Natural killer cell (primary cell): ENCODE measurements at regions not wholly inside any gene's neighbourhood (a gene's known extent, or its start where the extent isn't known, plus 50 kb on each side); places are given as distances from the start of the nearest gene placed in this dataset.

ENCODE experiments used
- ATAC-seq, 3 donors: fragments of 150-1000 bp in 2 of 3; fragments of 200-7000 bp in 1 of 3; cut with Tn5 transposase; 1 replicate in 1 of 3; 2 replicates in 2 of 3; pipeline ENCODE4 v1.10.0; 2021; ENCODE audit warnings: mild to moderate bottlenecking in 2 of 3, moderate library complexity in 2 of 3
- DNase-seq, 2 donors: peaks; one replicate each; pipeline versions ENCODE4 v3.0.0 to v3.0.0-alpha.2; 2013 to 2021; ENCODE audit warnings: mixed read lengths in 1 of 2
- H3K27ac ChIP-seq: one replicate; pipeline ENCODE4 v1.5.1; 2013; ENCODE audit warnings: mild to moderate bottlenecking, low read length
- H3K27me3 ChIP-seq: one replicate; pipeline ENCODE4 v1.6.1; 2013; ENCODE audit warnings: low read length; ENCODE audit not compliant: control insufficient read depth, insufficient read depth
- H3K36me3 ChIP-seq: one replicate; pipeline ENCODE4 v1.6.1; 2013; ENCODE audit warnings: low read length; ENCODE audit not compliant: control insufficient read depth, insufficient read depth
- H3K4me1 ChIP-seq: one replicate; pipeline ENCODE4 v1.6.1; 2013; ENCODE audit warnings: low read length; ENCODE audit not compliant: control insufficient read depth, insufficient read depth
- H3K4me3 ChIP-seq: one replicate; pipeline ENCODE4 v1.5.1; 2013; ENCODE audit warnings: low read length
- H3K9me3 ChIP-seq: one replicate; pipeline ENCODE4 v1.6.1; 2013; ENCODE audit warnings: low read length; ENCODE audit not compliant: control insufficient read depth, insufficient read depth
- H3K27ac Mint-ChIP-seq, 2 donors: one replicate each; pipeline ENCODE4 v1.8.0; 2022; ENCODE audit warnings: mild to moderate bottlenecking in 2 of 2, mixed read lengths in 2 of 2, moderate library complexity in 1 of 2
- H3K27me3 Mint-ChIP-seq, 2 donors: one replicate each; pipeline ENCODE4 v1.8.0; 2022; ENCODE audit warnings: low read depth in 2 of 2, mixed read lengths in 2 of 2
- H3K36me3 Mint-ChIP-seq: one replicate; pipeline ENCODE4 v1.8.0; 2022; ENCODE audit warnings: mixed read lengths
- H3K4me1 Mint-ChIP-seq, 2 donors: one replicate each; pipeline ENCODE4 v1.8.0; 2022; ENCODE audit warnings: mixed read lengths in 2 of 2
- H3K4me3 Mint-ChIP-seq: one replicate; pipeline ENCODE4 v1.8.0; 2022; ENCODE audit warnings: mild to moderate bottlenecking, moderate library complexity, mixed read lengths
- H3K9me3 Mint-ChIP-seq, 2 donors: one replicate each; pipeline ENCODE4 v1.8.0; 2022; ENCODE audit warnings: mixed read lengths in 2 of 2
- CTCF ChIP-seq: fragments of 200-600 bp; IDR thresholded peaks from one replicate; pipeline ENCODE4 v1.8.0; 2022; ENCODE audit warnings: antibody characterized with exemption
- WGBS: methylation state at CpG from one replicate; pipeline ENCODE4 v1.1.7; 2013; ENCODE audit warnings: missing lambda C conversion rate; ENCODE audit not compliant: insufficient coverage; 5-methylcytosine and 5-hydroxymethylcytosine counted together
- intact Hi-C: fragments of 100-400 bp; cut with micrococcal nuclease; formaldehyde crosslinking; loops from one replicate; pipeline ENCODE4 v1.14.2; 2022

- H3K27me3 Mint-ChIP-seq, result no peaks in the 10 kb centered on the region
- peaks cover 12 to 13% of the 10 kb centered on the region in 2 donors for H3K9me3 Mint-ChIP-seq
- no peaks in the 10 kb centered on the region for H3K4me1 ChIP-seq
- no peaks in the 10 kb centered on the region for H3K36me3 ChIP-seq
- H3K27ac Mint-ChIP-seq, result no peak overlapping the region
- intact Hi-C loops, result no loop called here
- no peak for ATAC-seq
- no peak for DNase-seq
- WGBS, result 56% methylated on average over 1 of the region's 1 CpG
- no peak overlapping the region for H3K4me3 Mint-ChIP-seq
- no peak overlapping the region for H3K27ac ChIP-seq
- no peak overlapping the region for H3K4me3 ChIP-seq
- H3K9me3 ChIP-seq, result no peaks in the 10 kb centered on the region
- no peaks in the 10 kb centered on the region for H3K27me3 ChIP-seq
- TF ChIP-seq CTCF, result no peak
- no peaks in the 10 kb centered on the region for H3K4me1 Mint-ChIP-seq
- no peaks in the 10 kb centered on the region for H3K36me3 Mint-ChIP-seq
Measured at GRCh38 chr3:166472015-166472414, 634.8 kb upstream of the BCHE start.

GRCh38 chr3:166471074-166471767 lies 634.0 kb upstream of the BCHE start:
- Mint-ChIP-seq H3K36me3 (no peaks in the 10 kb centered on the region), H3K4me1 (no peaks in the 10 kb centered on the region), H3K9me3 (peaks cover 12 to 16% of the 10 kb centered on the region in 2 donors), H3K27ac (no peak overlapping the region), H3K27me3 (no peaks in the 10 kb centered on the region), H3K4me3 (no peak overlapping the region)
- Histone ChIP-seq H3K9me3 (no peaks in the 10 kb centered on the region), H3K4me1 (no peaks in the 10 kb centered on the region), H3K4me3 (no peak overlapping the region), H3K36me3 (no peaks in the 10 kb centered on the region), H3K27ac (no peak overlapping the region), H3K27me3 (no peaks in the 10 kb centered on the region)
- DNase-seq (no peak), ATAC-seq (no peak)
- TF ChIP-seq CTCF, result no peak
- 83% methylated on average over 4 of the region's 4 CpGs for WGBS
- intact Hi-C loops, result no loop called here

- DNase-seq, result no peak
- no peak for TF ChIP-seq CTCF
- no peak for ATAC-seq
Measured at GRCh38 chr3:166462891-166463470, 625.8 kb upstream of the BCHE start.

GRCh38 chr3:166461626-166462025 lies 624.4 kb upstream of the BCHE start:
- Histone ChIP-seq H3K36me3 (no peaks in the 10 kb centered on the region), H3K27me3 (no peaks in the 10 kb centered on the region), H3K9me3 (no peaks in the 10 kb centered on the region), H3K27ac (no peak overlapping the region), H3K4me1 (no peaks in the 10 kb centered on the region), H3K4me3 (no peak overlapping the region)
- intact Hi-C loops, result no loop called here
- no peaks in the 10 kb centered on the region for H3K4me1 Mint-ChIP-seq
- DNase-seq (no peak), ATAC-seq (no peak)
- WGBS, result 82% methylated on average over 2 of the region's 2 CpGs
- peaks cover 24% of the 10 kb centered on the region in 2 donors for H3K9me3 Mint-ChIP-seq
- no peak overlapping the region for H3K4me3 Mint-ChIP-seq
- no peak for TF ChIP-seq CTCF
- peaks cover 15% of the 10 kb centered on the region for H3K36me3 Mint-ChIP-seq
- no peaks in the 10 kb centered on the region for H3K27me3 Mint-ChIP-seq
- H3K27ac Mint-ChIP-seq, result no peak overlapping the region

More at GRCh38 chr3:166462891-166463470, 625.8 kb upstream of the BCHE start:
- Mint-ChIP-seq H3K4me1 (no peaks in the 10 kb centered on the region), H3K27ac (no peak overlapping the region), H3K9me3 (peaks cover 16 to 17% of the 10 kb centered on the region in 2 donors), H3K4me3 (no peak overlapping the region), H3K36me3 (peaks cover 7% of the 10 kb centered on the region), H3K27me3 (no peaks in the 10 kb centered on the region)
- Histone ChIP-seq H3K27ac (no peak overlapping the region), H3K4me1 (no peaks in the 10 kb centered on the region), H3K27me3 (no peaks in the 10 kb centered on the region), H3K9me3 (no peaks in the 10 kb centered on the region), H3K4me3 (no peak overlapping the region), H3K36me3 (no peaks in the 10 kb centered on the region)
- intact Hi-C loops, result no loop called here
- 89% methylated on average over 1 of the region's 2 CpGs for WGBS
